GOT3 (cell line): ENCODE measurements at regions not wholly inside any gene's neighbourhood (a gene's known extent, or its start where the extent isn't known, plus 50 kb on each side); places are given as distances from the start of the nearest gene placed in this dataset.

Source experiments
- DNase-seq: peaks from one replicate; lab custom pipeline; 2025; ENCODE audit warnings: mixed read lengths; lab: John Stamatoyannopoulos, UW

DNA sequence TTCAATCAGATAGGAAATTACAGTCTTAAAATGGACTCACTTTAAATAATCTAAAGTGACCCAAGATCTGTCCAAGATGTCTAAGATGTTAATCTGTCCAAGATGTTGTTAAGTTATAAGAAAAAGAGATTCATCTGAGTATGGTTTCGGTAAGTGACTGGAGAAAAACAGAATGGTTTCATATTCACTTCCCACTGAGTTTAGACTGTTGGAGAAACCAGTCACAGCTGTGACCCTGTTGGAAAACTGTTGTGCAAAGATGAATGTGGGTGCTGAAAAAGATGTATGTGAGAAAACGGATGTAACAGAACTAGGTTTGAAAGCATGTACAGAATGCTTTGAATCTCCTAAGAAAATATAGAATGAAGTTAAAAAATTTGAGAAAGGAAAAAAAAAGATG is 325.9 kb downstream of the COL12A1 start:
- DNase-seq: no peak

DNA sequence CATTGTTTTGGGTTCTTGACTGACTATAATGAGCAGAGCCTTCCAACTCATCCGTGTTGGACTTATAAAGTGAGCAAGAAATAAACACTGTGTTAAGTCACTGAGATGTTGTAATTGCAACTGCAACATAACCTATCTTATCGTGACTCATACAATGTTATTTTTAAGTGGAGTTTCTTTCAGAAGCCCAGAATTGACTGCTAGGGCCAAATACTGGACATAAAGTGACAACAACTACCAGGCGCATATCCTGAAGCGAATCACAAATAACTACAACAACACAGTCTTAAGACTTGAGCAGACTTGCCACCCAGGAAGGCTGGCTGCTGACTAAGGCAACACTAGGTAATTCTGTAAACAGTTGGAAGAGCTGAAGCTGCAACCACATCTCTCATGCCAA is 326.6 kb downstream of the COL12A1 start:
- no peak for DNase-seq

DNA sequence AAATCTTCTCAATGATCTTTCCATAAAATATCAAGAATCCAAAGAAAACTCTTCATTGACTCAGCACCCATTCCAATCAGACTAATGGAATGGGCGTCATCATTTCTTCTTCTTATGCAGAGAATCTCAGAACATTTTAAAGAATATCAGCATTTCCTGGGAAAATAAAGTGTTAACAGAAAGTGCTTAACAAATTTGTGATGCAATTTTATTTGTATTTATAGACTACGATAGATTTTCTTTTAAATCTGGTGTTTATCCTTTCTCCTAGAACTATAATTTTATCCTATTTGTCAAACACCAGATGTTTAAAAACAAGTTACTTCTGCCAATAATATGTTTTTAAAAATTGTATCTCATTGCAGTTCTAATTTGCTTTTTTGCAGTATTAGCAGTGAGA is 330.7 kb downstream of the COL12A1 start:
- DNase-seq: no peak

DNA sequence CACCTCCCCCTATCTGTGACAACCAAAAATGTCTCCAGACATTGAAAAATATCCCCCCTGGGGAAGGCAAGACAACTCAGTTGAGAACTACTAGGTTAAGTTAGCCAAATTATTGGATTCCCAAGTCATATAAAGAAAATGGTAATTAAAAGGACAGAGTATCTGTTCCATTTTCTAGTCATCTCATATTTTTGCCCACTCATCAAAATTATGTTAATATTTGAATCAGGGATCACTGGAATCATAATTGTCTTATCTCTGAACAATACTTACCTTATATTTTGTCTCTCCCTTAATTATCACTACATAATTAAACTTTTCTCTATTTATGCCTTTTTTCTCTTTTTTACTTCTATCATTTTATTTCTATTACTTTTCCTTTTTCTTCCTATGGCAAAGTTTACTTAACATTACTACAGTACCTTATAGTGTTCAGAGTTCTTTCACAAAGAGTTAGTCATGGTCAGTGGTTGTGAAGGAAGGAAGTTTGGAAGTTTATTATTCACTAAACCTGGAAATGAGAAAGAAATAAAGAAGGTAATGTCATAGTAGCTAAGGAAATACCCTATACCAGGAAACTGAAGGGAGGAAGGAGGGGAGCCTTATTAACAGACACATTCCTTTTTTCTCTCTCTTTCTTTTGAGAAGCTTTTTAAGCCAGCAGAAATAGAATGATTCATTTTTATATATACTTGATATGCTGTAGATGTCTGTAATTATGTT is 332.9 kb downstream of the COL12A1 start:
- DNase-seq: no peak

DNA sequence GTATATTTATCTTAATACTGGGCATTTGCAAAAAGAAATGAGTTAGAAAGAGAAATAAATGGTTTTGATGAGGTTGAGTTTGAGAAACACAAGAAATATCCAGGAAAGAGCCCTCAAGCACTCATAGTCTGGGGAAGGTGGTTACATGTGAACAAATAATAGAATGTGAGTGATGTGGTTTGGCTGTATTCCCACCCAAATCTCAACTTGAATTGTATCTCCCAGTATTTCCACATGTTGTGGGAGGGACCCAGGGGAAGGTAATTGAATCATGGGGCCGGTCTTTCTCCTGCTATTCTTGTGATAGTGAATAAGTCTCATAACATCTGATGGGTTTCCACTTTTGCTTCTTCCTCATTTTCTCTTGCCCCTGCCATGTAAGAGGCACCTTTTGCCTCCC is 334.1 kb downstream of the COL12A1 start:
- DNase-seq: no peak

DNA sequence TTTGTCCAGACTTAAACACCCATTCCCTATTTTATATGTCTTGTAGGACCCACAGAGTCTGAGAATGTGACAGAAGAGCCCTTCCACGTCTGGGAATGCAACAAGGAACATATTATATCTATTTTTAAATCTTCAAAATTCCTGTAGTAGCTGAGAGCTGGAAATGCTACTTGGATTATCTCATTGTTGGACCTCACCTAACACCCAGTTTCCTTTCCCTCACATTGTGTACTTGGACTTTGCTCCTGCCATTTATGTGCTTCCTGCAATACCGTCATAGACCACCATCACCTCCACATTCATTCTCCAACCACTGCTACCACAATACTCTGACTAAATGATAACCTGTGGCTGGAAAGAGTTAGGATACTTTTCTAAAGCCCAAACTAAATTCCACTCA is 335.4 kb downstream of the COL12A1 start:
- no peak for DNase-seq

DNA sequence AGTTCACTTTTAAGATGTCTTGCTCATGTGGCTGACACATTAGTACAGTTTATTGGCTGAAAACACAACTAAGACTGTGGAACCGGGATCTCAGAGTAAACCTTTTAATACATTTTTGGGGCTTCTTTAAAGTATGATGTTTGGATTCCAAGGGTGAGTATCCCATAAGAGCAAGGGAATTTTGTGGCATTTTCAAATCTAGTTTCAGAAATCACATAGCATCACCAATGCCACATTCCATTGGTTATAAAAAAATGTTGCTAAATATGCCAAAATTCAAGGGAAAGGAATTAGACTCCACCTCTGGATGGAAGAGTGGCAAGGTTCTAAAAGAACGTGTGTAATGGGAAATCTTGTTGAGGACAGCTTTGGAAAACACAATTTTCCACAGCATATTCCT is 338.6 kb downstream of the COL12A1 start:
- DNase-seq: no peak

DNA sequence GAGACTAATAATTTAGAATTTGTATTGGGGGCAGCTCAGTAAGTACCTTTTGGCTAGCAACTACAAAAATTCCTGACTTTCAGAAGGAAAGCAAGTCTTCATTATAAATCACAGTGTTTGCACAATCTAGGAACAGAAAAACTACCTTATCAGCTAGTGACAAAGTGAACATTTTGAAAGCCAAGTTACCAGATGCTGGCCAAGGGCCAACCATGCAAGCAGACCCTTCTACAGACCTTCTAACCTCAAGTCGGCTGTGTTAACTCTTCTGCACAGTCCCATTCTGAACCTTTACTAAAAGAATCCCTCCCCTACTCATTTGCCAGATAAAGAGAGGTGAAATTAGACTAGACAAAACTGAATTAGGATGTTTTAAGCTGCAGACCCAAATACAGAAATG is 341.9 kb downstream of the COL12A1 start:
- DNase-seq: no peak

DNA sequence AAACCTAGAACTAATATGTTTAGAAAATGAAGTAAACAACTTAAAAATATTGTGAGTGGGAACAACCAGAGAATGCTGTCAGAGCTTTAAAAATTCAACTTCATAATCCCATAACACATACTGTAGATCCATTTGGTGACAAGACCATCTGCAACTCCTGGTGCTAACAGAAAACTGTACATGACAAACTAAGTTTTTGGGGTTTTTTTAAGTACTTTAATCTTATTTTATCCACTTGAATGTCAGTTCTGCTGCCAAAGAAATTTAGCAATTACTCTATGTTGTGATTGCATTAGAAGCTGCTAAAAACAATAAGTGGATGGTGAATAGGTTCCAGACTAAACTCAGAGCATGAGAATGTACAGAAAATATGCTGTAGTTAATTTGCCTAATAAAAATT is 345.4 kb downstream of the COL12A1 start:
- DNase-seq: no peak

DNA sequence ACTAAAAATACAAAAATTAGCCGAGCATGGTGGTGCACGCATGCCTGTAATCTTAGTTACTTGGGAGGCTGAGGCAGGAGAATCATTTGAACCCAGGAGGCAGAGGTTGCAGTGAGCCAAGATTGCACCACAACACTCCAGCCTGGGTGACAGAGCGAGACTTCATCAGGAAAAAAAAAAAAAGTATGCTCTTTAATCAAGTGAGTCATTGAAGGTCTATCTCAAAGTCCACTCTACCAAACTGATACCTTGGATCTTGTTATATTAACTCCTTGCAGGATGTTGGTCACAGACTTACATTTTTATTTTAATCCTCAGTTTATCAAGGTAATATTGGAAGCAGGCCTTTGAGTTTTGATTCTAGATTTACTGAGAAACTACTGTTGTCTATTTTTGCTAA is 348.7 kb downstream of the COL12A1 start:
- no peak for DNase-seq

DNA sequence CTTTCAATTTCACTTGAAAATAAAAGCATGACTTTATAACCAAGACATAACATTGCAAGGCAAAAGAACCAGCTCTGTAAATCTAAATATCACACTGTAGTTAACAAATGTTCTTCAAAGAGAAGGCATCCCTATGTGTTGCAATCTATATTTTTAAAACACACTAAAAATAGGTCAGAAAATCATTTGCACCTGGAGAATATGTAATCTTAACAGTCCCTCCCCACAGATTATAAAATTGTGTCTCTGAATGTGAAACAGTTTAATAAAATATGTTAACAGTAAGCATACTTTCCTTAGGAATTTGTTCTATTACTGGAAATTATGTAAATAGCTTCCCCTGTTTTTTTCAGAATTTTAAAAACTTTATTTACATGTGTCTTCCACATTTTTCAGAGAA is 351.9 kb downstream of the COL12A1 start:
- DNase-seq: no peak

DNA sequence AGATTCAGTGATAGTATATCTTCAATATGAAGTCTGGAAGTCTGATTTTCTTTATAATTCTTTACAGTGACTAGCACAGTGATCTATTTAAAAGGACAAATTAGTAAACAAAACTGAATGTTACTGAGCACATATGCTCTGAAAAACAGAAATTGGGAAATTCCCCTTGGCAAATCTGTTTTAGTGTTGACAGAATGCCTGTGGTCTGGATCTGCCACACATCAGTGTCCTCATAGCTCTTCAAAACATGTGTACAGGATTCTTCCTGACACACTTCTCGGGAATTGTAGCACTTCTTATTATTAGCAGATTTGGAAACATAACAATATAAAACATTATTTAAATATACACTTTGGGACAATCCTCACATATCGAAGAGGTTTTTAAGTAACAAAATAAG is 354.3 kb downstream of the COL12A1 start:
- no peak for DNase-seq

DNA sequence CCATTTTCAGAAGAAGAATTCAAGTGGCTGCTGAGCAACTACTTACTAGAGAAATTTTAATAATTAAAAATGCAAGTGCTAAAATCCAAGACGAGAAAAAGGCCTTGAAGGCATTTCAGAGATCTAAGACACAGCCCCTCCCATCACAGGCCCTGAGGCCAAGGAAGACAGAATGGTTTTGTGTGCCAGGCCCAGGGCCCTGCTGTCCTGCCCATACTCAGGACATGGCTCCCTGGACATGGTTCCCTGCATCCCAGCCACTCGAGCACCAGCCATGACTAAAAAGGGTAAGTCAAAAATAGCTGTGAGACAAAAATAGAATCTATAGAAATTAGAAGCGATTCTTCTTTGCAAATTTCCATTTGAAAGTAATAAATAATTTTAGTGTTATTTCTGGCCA is 364.9 kb downstream of the COL12A1 start:
- DNase-seq: no peak

DNA sequence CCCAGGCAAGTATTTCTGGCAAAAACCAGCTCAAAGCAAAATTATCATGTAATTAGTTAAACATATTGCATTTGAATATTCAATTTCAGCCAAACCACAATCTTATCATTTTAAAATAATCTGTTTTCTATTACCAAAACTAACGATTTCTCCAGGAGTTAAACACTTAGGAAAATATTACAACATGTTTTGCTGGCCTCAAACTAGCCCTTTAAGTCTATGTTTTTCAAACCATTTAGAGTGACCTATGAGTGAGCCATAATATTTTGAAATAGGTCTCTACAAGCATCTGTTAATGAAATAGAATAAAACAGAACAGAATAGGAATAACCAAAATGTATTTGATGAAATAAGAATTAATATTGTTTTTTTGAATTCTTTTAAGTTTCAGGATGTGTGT is 370.9 kb downstream of the COL12A1 start:
- DNase-seq: no peak

DNA sequence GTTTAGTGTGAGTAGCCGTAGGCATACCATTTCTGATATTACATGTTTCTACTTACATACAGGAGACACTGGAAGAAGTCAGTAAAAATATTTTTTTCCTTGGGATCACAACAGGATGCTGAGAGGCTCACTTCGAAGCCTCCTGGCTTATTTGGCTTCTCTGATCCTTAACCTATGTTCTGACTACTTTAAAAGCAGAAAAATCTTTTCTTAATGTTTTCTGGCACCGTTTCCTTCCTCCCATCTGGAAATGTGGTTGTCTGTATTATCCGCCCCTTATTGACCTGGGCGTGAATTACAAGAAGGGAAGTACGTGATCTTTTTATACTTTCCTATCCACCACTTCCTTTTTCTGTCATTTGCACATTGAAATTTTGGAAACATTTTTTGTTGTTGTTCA is 379.6 kb downstream of the COL12A1 start:
- no peak for DNase-seq

DNA sequence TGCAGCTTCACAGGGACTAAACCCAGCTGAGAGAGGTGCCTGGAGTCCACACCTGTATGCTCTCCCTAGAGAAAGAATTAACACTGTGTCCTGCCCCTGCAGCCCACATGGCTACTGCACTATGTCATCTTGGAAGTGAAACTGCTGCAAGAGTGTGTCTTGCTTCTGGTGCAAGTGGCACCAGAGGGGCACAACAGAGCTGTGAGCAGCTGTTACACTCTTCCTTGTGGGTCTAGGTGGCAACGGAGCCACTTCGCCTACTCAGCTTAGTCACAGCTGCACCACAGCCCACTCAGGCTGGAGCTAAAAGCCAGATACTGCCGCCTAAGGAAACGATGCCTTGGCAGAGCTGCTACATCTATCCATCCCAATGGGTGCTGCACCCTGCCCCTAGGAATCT is 391.4 kb downstream of the COL12A1 start:
- no peak for DNase-seq

DNA sequence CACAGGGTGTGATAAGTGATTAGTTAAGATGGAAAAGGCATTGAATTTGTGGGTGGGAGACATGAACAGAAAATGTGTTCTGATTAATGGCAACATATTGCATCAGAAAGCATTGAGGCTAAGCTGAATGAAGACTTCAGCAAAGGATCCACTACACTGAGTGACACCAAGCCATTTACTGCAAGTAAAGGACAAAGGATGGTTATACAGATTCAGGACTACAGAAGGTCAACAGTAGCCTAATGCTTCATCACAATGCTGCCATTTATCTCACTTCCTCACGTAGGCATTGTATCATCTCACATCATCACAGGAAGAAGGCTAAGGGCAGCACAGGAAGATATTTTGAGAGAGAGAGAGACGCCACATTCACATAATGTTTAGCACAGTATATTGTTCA is 398.2 kb downstream of the COL12A1 start:
- no peak for DNase-seq

DNA sequence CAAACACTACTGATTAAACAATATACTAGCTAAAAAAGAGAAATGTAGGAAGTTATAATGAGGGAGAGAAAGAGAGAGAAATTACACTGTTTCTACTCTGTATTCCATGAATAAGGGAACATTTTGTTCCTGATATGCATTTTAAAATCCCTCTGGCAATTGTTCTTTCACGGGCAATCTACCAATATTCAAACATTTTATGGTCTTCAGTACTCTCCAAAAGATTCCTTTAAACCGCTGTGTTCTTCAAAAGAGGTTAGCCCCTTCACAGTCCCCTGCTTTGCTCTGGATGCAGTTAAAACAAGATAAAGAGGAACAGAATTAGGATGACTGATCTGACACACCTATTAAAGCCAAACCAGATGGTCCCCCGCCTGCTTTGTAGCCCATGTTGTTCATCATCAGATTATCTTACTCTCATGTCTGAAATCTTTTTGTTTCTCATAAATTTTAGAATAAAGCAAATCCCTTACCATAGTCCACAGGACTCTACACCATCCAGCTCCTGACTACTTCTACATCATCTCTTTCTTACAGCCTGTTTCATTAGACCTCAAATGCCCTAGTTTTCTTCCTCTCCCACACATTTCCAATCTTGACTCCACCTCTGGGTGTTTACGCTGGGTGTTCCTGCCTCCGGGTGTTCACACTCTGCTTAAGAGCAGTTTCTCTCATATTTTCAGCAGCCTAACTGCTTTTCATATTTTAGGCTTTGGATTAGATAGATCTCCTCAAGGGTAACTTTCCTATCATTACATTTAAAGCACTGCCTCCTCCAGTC is 399.7 kb downstream of the COL12A1 start:
- DNase-seq: no peak

DNA sequence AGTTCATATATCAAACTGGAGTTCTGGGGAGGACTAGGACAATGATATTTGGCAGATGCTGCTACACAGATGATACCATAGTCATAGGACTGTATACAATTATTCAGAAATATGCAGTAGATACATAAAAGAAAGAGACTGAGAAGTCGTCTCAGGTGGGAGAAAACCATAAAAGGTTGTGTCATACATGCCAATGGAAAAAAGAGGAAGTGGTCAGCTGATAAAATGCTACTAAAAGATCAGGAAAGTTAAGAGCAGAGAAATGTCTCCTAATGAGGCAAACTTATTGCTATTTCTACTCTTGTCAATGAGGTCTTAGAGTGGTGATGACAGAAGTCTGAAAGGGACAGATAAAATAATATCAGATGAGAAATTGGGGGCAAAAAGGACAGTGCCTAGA is 407.6 kb downstream of the COL12A1 start:
- DNase-seq: no peak

DNA sequence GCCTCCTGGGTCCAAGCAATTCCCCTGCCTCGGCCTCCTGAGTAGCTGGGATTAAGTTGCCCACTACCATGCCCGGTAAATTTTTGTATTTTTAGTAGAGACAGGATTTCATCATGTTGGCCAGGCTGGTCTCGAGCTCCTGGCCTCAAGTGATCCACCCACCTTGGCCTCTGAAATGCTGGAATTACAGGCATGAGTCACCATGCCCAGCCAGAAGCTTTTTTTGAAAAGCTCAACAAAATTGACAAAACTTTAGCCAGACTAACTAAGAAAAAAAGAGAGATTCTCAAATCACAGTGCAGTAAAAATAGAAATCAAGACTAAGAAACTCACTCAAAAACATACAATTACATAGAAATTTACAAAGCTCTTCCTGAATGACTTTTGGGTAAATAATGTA is 420.6 kb downstream of the COL12A1 start:
- no peak for DNase-seq

DNA sequence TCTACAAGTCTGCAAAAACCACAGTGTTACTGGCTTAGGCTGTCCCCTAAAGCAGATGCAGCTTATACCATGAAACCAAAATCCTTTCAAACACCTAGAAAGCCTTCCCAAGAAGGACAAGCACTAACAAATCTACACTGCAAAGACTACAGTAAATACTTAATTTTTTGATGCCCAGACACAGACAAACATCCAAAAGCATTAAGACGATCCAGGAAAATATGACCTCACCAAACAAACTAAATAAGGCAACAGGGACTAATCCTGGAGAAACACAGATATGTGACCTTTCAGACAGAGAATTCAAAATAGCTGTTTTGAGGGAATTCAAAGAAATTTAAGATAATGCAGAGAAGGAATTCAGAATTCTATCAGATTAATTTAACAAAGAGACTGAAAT is 423.5 kb downstream of the COL12A1 start:
- no peak for DNase-seq

DNA sequence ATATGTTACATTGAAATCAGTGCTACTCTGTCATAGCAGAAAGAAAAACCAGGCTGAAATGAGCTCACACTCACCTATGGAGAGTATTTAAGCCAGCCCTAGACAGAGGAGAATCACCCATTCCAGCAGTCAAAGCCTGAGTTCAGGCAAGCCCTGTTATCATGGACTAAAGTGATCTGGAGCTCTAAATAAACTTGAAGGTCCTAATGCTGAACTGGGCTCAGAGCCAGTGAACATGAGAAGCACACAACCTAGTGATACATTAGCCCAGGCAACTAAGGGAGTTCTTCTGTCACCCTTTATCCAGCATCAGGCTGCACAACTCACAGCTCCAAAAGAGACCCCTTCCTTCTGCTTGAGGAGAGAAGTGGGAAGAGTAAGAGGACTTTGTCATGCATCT is 425.0 kb downstream of the COL12A1 start:
- no peak for DNase-seq

DNA sequence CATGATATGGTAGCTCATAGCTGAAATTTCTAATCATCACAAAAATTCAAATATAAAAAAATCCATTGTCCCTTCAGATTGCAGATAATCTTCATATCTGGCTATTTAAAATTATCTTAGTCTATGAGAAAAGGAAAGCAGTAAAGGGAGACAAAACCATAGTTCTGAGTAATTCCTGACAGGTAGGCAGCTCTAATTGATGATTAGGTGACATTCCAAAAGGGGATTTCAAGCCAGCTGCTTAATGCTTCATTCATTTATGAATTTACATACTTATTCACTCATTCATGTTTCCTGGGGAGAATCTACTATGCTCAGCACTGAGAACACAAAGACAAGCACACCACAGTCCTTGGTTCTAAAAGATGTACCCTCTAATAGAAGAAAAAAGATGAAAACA is 437.1 kb downstream of the COL12A1 start:
- no peak for DNase-seq

DNA sequence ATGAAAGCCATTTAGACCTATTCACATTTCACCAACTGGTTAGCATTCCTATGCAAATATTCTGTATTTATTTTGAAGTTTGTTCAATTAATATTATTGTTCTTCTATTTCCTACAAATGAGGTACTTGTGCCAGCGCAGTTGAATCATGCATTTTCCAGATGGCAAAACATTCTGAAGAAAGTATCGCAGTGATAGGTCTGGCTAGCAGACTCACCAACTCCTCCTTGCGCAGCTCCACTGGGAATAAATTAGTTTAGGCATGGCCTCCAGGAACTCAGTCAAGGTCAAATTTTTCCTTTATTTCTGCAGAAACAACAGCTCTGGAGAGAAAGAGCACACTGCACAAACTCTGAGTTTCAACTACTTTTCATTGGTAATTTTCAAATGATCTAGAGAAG is 437.7 kb downstream of the COL12A1 start:
- no peak for DNase-seq
